Gastrocnemius medialis (tissue), 4 donors: ENCODE measurements at regions not wholly inside any gene's neighbourhood (a gene's known extent, or its start where the extent isn't known, plus 50 kb on each side); places are given as distances from the start of the nearest gene placed in this dataset.

Source experiments
- ATAC-seq, 2 donors: fragments of 150-250 bp; one replicate each; pipeline ENCODE4 v1.9.1; 2016
- DNase-seq, 2 donors: peaks; one replicate each; pipeline ENCODE4 v3.0.0-alpha.2; 2019
- H3K27ac ChIP-seq, 4 donors: fragments of 200-600 bp; sonication (generic); 1 replicate in 1 of 4; 2 replicates in 3 of 4; pipeline ENCODE4 v1.5.1; 2016 to 2018; ENCODE audit warnings: mild to moderate bottlenecking in 2 of 4, moderate library complexity in 1 of 4
- H3K27me3 ChIP-seq, 3 donors: fragments of 200-600 bp; sonication (generic) in 2 of 3; 1 replicate in 1 of 3; 2 replicates in 2 of 3; pipeline versions ENCODE4 v1.5.1 to v1.6.0; 2016 to 2019; ENCODE audit warnings: mild to moderate bottlenecking in 1 of 3, moderate library complexity in 1 of 3
- H3K36me3 ChIP-seq, 2 donors: fragments of 200-600 bp; sonication (generic) in 1 of 2; one replicate each; pipeline ENCODE4 v1.5.1; 2017 to 2018
- H3K4me1 ChIP-seq, 2 donors: fragments of 200-600 bp; sonication (generic) in 1 of 2; one replicate each; pipeline ENCODE4 v1.5.1; 2016 to 2017; ENCODE audit warnings: mild to moderate bottlenecking in 2 of 2
- H3K4me3 ChIP-seq, 4 donors: fragments of 200-600 bp; sonication (generic) in 3 of 4; 1 replicate in 1 of 4; 2 replicates in 3 of 4; pipeline ENCODE4 v1.5.1; 2016 to 2019; ENCODE audit warnings: mild to moderate bottlenecking in 2 of 4
- H3K9me3 ChIP-seq, 3 donors: fragments of 200-600 bp; sonication (generic) in 2 of 3; 1 replicate in 1 of 3; 2 replicates in 2 of 3; pipeline ENCODE4 v1.5.1; 2016 to 2019
- POLR2A ChIP-seq, 2 donors: fragments of 450-650 bp; IDR thresholded peaks; one replicate each; pipeline ENCODE4 v1.6.1; 2017; ENCODE audit warnings: antibody characterized with exemption in 2 of 2, mild to moderate bottlenecking in 2 of 2, moderate library complexity in 2 of 2
- in situ Hi-C, 4 donors: fragments of 200-750 bp; cut with MboI; loops; one replicate each; pipeline versions ENCODE4 v1.15.0 to v1.8.0; 2017; ENCODE audit warnings: low sequenced_read_pairs in 4 of 4
- intact Hi-C: fragments of 100-400 bp; cut with DNase I; formaldehyde crosslinking; loops from one replicate; pipeline ENCODE4 v1.15.1; 2023; ENCODE audit warnings: low total_unique reads
- TF ChIP-seq, protein P1 (sequence below), 5 experiments: fragments of 450-650 bp in 3 of 5; fragments of 200-600 bp in 2 of 5; sonication (generic) in 2 of 5; IDR thresholded peaks in 4 of 5; conservative IDR thresholded peaks in 1 of 5; 1 replicate in 4 of 5; 2 replicates in 1 of 5; pipeline ENCODE4 v1.5.1; 2016 to 2019; ENCODE audit warnings: antibody characterized with exemption in 5 of 5, mild to moderate bottlenecking in 3 of 5, moderate library complexity in 3 of 5

DNA sequence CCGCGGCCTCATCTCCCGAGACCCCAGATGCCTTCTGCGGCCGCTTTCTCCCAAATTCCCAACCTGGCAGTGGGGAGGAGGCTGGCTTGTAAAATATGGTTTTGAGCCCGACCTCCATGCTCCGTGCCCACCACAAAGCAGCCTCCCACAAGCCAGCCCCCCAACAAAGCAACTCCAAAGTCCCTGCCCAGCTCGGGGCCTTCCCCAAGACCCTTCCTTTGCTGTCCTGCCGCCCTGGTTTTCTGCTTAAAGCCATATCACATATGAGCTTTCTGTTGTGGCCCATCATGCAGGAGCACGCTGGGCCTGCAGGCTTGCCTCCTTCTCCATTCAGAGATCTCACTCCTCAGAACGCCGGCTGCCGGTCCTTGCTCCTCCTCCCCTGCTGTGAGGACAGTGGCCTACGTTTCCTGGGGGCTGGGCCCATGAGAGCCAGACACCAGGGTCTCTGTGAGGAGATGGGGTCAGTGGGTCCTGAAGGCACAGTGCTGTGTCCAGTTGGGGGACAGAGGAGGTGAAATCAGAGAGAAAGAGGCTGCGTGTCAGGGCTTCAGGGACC lies 680.0 kb downstream of the BRD1 start:
- no peaks in the 10 kb centered on the region for H3K36me3 ChIP-seq
- DNase-seq (no peak), ATAC-seq (no peak)
- no peaks in the 10 kb centered on the region for H3K9me3 ChIP-seq
- in situ Hi-C loops: no loop called here
- H3K4me3 ChIP-seq: no peak overlapping the region
- no peak overlapping the region for H3K27ac ChIP-seq
- intact Hi-C loops: no loop called here
- TF ChIP-seq, protein P1, sequence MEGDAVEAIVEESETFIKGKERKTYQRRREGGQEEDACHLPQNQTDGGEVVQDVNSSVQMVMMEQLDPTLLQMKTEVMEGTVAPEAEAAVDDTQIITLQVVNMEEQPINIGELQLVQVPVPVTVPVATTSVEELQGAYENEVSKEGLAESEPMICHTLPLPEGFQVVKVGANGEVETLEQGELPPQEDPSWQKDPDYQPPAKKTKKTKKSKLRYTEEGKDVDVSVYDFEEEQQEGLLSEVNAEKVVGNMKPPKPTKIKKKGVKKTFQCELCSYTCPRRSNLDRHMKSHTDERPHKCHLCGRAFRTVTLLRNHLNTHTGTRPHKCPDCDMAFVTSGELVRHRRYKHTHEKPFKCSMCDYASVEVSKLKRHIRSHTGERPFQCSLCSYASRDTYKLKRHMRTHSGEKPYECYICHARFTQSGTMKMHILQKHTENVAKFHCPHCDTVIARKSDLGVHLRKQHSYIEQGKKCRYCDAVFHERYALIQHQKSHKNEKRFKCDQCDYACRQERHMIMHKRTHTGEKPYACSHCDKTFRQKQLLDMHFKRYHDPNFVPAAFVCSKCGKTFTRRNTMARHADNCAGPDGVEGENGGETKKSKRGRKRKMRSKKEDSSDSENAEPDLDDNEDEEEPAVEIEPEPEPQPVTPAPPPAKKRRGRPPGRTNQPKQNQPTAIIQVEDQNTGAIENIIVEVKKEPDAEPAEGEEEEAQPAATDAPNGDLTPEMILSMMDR (IDR thresholded peaks at IDR 0.05 in 4 of 5, conservative IDR thresholded peaks at IDR 0.05 in 1 of 5): no peak
- TF ChIP-seq POLR2A (IDR thresholded peaks at IDR 0.05): no peak
- H3K27me3 ChIP-seq: peaks cover 0 to 7% (median 0%) of the 10 kb centered on the region in 3 donors
- no peaks in the 10 kb centered on the region for H3K4me1 ChIP-seq

DNA sequence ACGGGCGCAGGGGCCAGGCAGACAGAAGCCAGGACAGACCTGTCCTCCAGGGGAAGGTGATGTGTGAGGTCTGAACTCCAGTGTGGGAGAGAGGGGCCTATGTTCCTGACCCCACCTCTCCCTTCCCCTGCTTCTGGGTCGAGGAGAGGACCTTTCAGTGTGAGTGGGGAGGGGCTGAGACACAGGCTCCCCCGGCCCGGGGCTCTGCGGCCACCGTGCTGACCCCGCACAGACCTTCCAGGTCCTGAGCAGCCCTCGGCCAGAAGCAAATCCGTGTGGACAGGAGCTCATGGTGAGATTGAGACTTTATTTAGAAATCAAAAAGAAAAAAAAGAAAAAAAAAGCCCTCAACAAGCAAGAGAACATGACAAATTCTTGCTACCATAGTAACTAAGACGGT lies 680.5 kb downstream of the BRD1 start:
- ATAC-seq: no peak
- Histone ChIP-seq H3K9me3 (no peaks in the 10 kb centered on the region), H3K36me3 (no peaks in the 10 kb centered on the region), H3K4me1 (no peaks in the 10 kb centered on the region), H3K4me3 (no peak overlapping the region), H3K27ac (no peak overlapping the region), H3K27me3 (peaks cover 0 to 7% (median 0%) of the 10 kb centered on the region in 3 donors)
- in situ Hi-C loops (no loop called here), intact Hi-C loops (no loop called here)
- no peak for DNase-seq
- TF ChIP-seq, protein P1 (IDR thresholded peaks at IDR 0.05 in 4 of 5, conservative IDR thresholded peaks at IDR 0.05 in 1 of 5): no peak
- TF ChIP-seq POLR2A (IDR thresholded peaks at IDR 0.05): no peak

DNA sequence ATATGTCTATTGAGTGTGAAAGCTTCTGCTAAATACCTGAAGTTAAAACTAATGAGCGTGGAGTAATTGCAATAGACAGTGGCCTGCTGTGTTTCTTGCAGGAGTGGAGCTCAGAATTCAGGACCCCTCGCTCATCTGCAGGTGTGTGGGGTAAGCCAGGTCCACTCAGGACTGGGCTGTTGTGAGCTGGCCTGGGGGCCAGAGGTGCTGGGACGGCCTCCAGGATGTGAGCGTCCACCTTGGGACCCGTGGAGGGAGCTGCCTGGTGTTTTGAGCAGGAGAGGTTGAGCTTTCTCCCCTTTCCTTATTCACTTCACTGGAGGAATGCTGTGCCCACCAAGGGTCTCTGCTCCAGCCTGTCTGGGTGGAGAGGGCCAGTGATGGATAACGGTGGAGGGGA lies 681.2 kb downstream of the BRD1 start:
- no peak overlapping the region for H3K4me3 ChIP-seq

DNA sequence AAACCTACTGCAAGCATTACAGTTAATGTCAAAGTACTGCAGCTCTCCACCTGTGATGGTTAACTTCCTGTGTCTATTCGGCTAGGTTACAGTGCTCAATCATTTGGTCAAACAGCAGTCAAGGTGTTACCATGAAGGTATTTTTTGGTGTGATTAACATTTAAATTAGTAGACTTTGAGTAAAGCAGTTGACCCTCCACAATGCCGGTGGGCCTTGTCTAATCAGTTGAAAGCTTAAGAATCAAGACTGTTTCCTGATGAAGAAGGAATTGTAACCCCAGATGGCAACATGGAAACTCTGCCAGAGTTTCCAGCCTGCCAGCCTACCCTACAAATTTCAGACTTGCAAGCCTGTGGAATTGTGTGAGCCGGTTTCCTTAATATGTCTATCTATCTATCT lies 683.9 kb downstream of the BRD1 start:
- intact Hi-C loops: no loop called here
- Histone ChIP-seq H3K4me1 (no peaks in the 10 kb centered on the region), H3K36me3 (no peaks in the 10 kb centered on the region), H3K9me3 (no peaks in the 10 kb centered on the region), H3K27me3 (peaks cover 0 to 4% (median 0%) of the 10 kb centered on the region in 3 donors), H3K27ac (no peak overlapping the region), H3K4me3 (no peak overlapping the region)
- in situ Hi-C loops: no loop called here
- TF ChIP-seq, protein P1 (IDR thresholded peaks at IDR 0.05 in 4 of 5, conservative IDR thresholded peaks at IDR 0.05 in 1 of 5): no peak
- TF ChIP-seq POLR2A (IDR thresholded peaks at IDR 0.05): no peak
- no peak for ATAC-seq
- DNase-seq: no peak

More for the DNA sequence above, 681.2 kb downstream of the BRD1 start:
- intact Hi-C loops (no loop called here), in situ Hi-C loops (no loop called here)
- Histone ChIP-seq H3K36me3 (no peaks in the 10 kb centered on the region), H3K9me3 (no peaks in the 10 kb centered on the region), H3K27me3 (peaks cover 0 to 7% (median 0%) of the 10 kb centered on the region in 3 donors), H3K4me1 (no peaks in the 10 kb centered on the region), H3K27ac (no peak overlapping the region)
- DNase-seq: no peak
- ATAC-seq: no peak
- no peak for TF ChIP-seq POLR2A (IDR thresholded peaks at IDR 0.05)
- TF ChIP-seq, protein P1 (IDR thresholded peaks at IDR 0.05 in 4 of 5, conservative IDR thresholded peaks at IDR 0.05 in 1 of 5): no peak

DNA sequence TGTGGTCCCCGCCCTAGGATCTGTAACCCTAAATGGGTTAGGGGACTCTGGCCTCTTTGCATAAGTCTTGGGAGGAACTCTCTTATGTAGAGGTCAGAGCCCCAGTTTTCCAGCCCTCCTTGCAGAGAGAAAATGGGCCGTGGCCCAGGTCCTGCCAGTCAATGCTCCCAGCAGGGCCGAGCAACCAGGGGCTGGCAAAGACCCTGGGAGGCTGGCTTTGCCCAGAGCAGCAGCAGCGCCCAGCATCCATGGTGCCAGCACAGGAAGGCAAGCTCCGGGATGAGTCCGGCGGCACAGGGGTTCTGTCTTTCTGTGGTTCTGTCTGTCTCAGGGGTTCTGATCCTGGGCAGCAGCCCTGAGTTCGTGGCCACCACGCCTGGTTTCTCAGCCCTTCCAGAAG lies 684.8 kb downstream of the BRD1 start:
- Histone ChIP-seq H3K4me3 (no peak overlapping the region), H3K9me3 (no peaks in the 10 kb centered on the region), H3K4me1 (no peaks in the 10 kb centered on the region), H3K27ac (no peak overlapping the region), H3K36me3 (no peaks in the 10 kb centered on the region), H3K27me3 (peaks cover 0 to 4% (median 0%) of the 10 kb centered on the region in 3 donors)
- intact Hi-C loops (no loop called here), in situ Hi-C loops (no loop called here)
- no peak for TF ChIP-seq POLR2A (IDR thresholded peaks at IDR 0.05)
- TF ChIP-seq, protein P1 (IDR thresholded peaks at IDR 0.05 in 4 of 5, conservative IDR thresholded peaks at IDR 0.05 in 1 of 5): no peak
- ATAC-seq (no peak), DNase-seq (no peak)
